Tibial nerve (tissue), 4 donors: ENCODE measurements at regions not wholly inside any gene's neighbourhood (a gene's known extent, or its start where the extent isn't known, plus 50 kb on each side); places are given as distances from the start of the nearest gene placed in this dataset.

Experiments used
- DNase-seq, 2 donors: peaks; one replicate each; pipeline ENCODE4 v3.0.0-alpha.2; 2019; ENCODE audit warnings: low spot score in 2 of 2
- H3K27ac ChIP-seq, 4 donors: fragments of 200-600 bp; sonication (generic) in 3 of 4; one replicate each; pipeline ENCODE4 v1.5.1; 2017 to 2019; ENCODE audit warnings: mild to moderate bottlenecking in 1 of 4
- H3K27me3 ChIP-seq, 2 donors: fragments of 200-600 bp; sonication (generic) in 1 of 2; one replicate each; pipeline versions ENCODE4 v1.5.1 to v1.6.0; 2017 to 2019
- H3K36me3 ChIP-seq, 3 donors: fragments of 200-600 bp; sonication (generic); one replicate each; pipeline ENCODE4 v1.5.1; 2018 to 2019
- H3K4me1 ChIP-seq, 4 donors: fragments of 200-600 bp; sonication (generic) in 3 of 4; one replicate each; pipeline ENCODE4 v1.5.1; 2017 to 2019
- H3K4me3 ChIP-seq, 4 donors: fragments of 200-600 bp; sonication (generic) in 3 of 4; one replicate each; pipeline ENCODE4 v1.5.1; 2017 to 2019; ENCODE audit warnings: mild to moderate bottlenecking in 1 of 4, moderate library complexity in 1 of 4
- H3K9me3 ChIP-seq, 4 donors: fragments of 200-600 bp; sonication (generic) in 3 of 4; one replicate each; pipeline ENCODE4 v1.5.1; 2017 to 2019
- CTCF ChIP-seq, 5 experiments: fragments of 200-600 bp in 3 of 5; fragments of 450-650 bp in 2 of 5; sonication (generic) in 3 of 5; IDR thresholded peaks; one replicate each; pipeline ENCODE4 v1.5.1; 2016 to 2019; ENCODE audit warnings: antibody characterized with exemption in 5 of 5, mild to moderate bottlenecking in 3 of 5, moderate library complexity in 2 of 5
- EP300 ChIP-seq, 2 donors: sonication (generic); formaldehyde crosslinking; IDR thresholded peaks; one replicate each; pipeline ENCODE4 v1.6.1; 2017; ENCODE audit warnings: antibody characterized with exemption in 2 of 2, mild to moderate bottlenecking in 1 of 2
- POLR2A ChIP-seq, 2 donors: fragments of 450-650 bp; IDR thresholded peaks; one replicate each; pipeline ENCODE4 v1.6.1; 2017; ENCODE audit warnings: antibody characterized with exemption in 2 of 2, mild to moderate bottlenecking in 2 of 2, moderate library complexity in 2 of 2
- WGBS, 2 donors: methylation state at CpG; one replicate each; pipeline ENCODE4 v1.1.5; 2018; 5-methylcytosine and 5-hydroxymethylcytosine counted together

GRCh38 chr2:122747670-122748069, 992.2 kb downstream of the TSN start:
- Histone ChIP-seq H3K4me1 (no peaks in the 10 kb centered on the region), H3K9me3 (no peaks in the 10 kb centered on the region)

GRCh38 chr2:122748552-122749011, 993.1 kb downstream of the TSN start:
- 43 to 49% methylated on average over 4 of the region's 4 CpGs for WGBS, 2 donors
- Histone ChIP-seq H3K36me3 (no peaks in the 10 kb centered on the region), H3K4me3 (no peak overlapping the region), H3K27me3 (no peaks in the 10 kb centered on the region), H3K4me1 (no peaks in the 10 kb centered on the region), H3K9me3 (no peaks in the 10 kb centered on the region), H3K27ac (no peak overlapping the region)
- TF ChIP-seq POLR2A (IDR thresholded peaks at IDR 0.05) (no peak), EP300 (IDR thresholded peaks at IDR 0.05) (no peak), CTCF (IDR thresholded peaks at IDR 0.05) (no peak)
- DNase-seq, result no peak

More at GRCh38 chr2:122747670-122748069, 992.2 kb downstream of the TSN start:
- H3K36me3 ChIP-seq, result no peaks in the 10 kb centered on the region
- 91 to 100% methylated on average over 2 of the region's 2 CpGs for WGBS, 2 donors
- TF ChIP-seq EP300 (IDR thresholded peaks at IDR 0.05) (no peak), POLR2A (IDR thresholded peaks at IDR 0.05) (no peak), CTCF (IDR thresholded peaks at IDR 0.05) (no peak)
- H3K4me3 ChIP-seq, result no peak overlapping the region
- DNase-seq, result no peak
- H3K27ac ChIP-seq, result no peak overlapping the region
- no peaks in the 10 kb centered on the region for H3K27me3 ChIP-seq

- Histone ChIP-seq H3K4me3 (no peak overlapping the region), H3K36me3 (no peaks in the 10 kb centered on the region), H3K9me3 (no peaks in the 10 kb centered on the region), H3K4me1 (no peaks in the 10 kb centered on the region), H3K27ac (no peak overlapping the region), H3K27me3 (no peaks in the 10 kb centered on the region)
- 26 to 29% methylated on average over 1 of the region's 1 CpG for WGBS, 2 donors
- no peak for DNase-seq
- no peak for TF ChIP-seq EP300 (IDR thresholded peaks at IDR 0.05)
- no peak for TF ChIP-seq POLR2A (IDR thresholded peaks at IDR 0.05)
- no peak for TF ChIP-seq CTCF (IDR thresholded peaks at IDR 0.05)
Observed at GRCh38 chr2:122749405-122749804, 994.0 kb downstream of the TSN start.

- Histone ChIP-seq H3K4me3 (no peak overlapping the region), H3K9me3 (no peaks in the 10 kb centered on the region), H3K27me3 (no peaks in the 10 kb centered on the region), H3K4me1 (no peaks in the 10 kb centered on the region), H3K36me3 (no peaks in the 10 kb centered on the region), H3K27ac (no peak overlapping the region)
- WGBS, 2 donors, result 85 to 87% methylated on average over 1 of the region's 1 CpG
- DNase-seq, result no peak
- TF ChIP-seq POLR2A (IDR thresholded peaks at IDR 0.05) (no peak), CTCF (IDR thresholded peaks at IDR 0.05) (no peak), EP300 (IDR thresholded peaks at IDR 0.05) (no peak)
Observed at GRCh38 chr2:122750095-122750494, 994.6 kb downstream of the TSN start.

- Histone ChIP-seq H3K4me3 (no peak overlapping the region), H3K4me1 (no peaks in the 10 kb centered on the region), H3K9me3 (no peaks in the 10 kb centered on the region), H3K36me3 (no peaks in the 10 kb centered on the region), H3K27me3 (no peaks in the 10 kb centered on the region), H3K27ac (no peak overlapping the region)
- no peak for DNase-seq
- no peak for TF ChIP-seq CTCF (IDR thresholded peaks at IDR 0.05)
- TF ChIP-seq EP300 (IDR thresholded peaks at IDR 0.05), result no peak
- no peak for TF ChIP-seq POLR2A (IDR thresholded peaks at IDR 0.05)
Observed at GRCh38 chr2:122750808-122751207, 995.4 kb downstream of the TSN start.
